ENCODE measurements at regions not wholly inside any gene's neighbourhood (a gene's known extent, or its start where the extent isn't known, plus 50 kb on each side); places are given as distances from the start of the nearest gene placed in this dataset.
A peak's percentile ranks its signal among the peaks of the same experiment; 100 is the strongest.

- H3K4me2 ChIP-seq (ENCODE audit: low read length), result no peak overlapping the region
Measured at GRCh38 chr12:59077153-59077552, 156.8 kb upstream of the LRIG3 start.

GRCh38 chr12:59076622-59077021, 156.3 kb upstream of the LRIG3 start:
- H3K14ac ChIP-seq (ENCODE audit: low read length), result no peak overlapping the region
- DNase-seq, result no peak
- H2BK120ac ChIP-seq (ENCODE audit: insufficient read depth, low read length, poor library complexity), result no peak overlapping the region
- H2AK5ac ChIP-seq (ENCODE audit: low read length), result no peak overlapping the region
- H3K79me1 ChIP-seq (ENCODE audit: low read length), result peaks cover 2% of the 10 kb centered on the region
- H3K4me3 ChIP-seq (ENCODE audit: low read depth, low read length), result no peak overlapping the region
- H2AFZ ChIP-seq (ENCODE audit: insufficient read depth, low read length, poor library complexity), result no peak overlapping the region
- no peaks in the 10 kb centered on the region for H3K9me3 ChIP-seq (ENCODE audit: insufficient read depth, low read depth, low read length)
- H3K27ac ChIP-seq (ENCODE audit: low read depth, low read length), result no peak overlapping the region
- H3K36me3 ChIP-seq (ENCODE audit: control insufficient read depth in 1 of 2, insufficient read depth in 2 of 2, low read length in 2 of 2), result no peaks in the 10 kb centered on the region
- no peaks in the 10 kb centered on the region for H3K27me3 ChIP-seq (ENCODE audit: insufficient read depth, low read length)
- peaks cover 0 to 3% of the 10 kb centered on the region in 2 experiments for H3K4me1 ChIP-seq (ENCODE audit: control insufficient read depth in 1 of 2, insufficient read depth in 2 of 2, low read length in 2 of 2)
- no peak overlapping the region for H4K91ac ChIP-seq (ENCODE audit: low read depth, low read length)
- no peak overlapping the region for H2BK5ac ChIP-seq (ENCODE audit: low read depth, low read length, poor library complexity)
- H3K79me2 ChIP-seq (ENCODE audit: control insufficient read depth, insufficient read depth, low read length, poor library complexity), result no peaks in the 10 kb centered on the region
- no peak overlapping the region for H4K8ac ChIP-seq (ENCODE audit: low read depth, low read length)
- no CpG with 5 or more reads among the region's 1 CpG for WGBS (ENCODE audit: extremely low coverage, insufficient coverage, insufficient read length)
- no peak overlapping the region for H3K9ac ChIP-seq (ENCODE audit: low read length)
- no peak overlapping the region for H3K4ac ChIP-seq (ENCODE audit: low read depth, low read length)
- no peak overlapping the region for H4K12ac ChIP-seq (ENCODE audit: low read depth, low read length)
- no peak overlapping the region for H2BK12ac ChIP-seq (ENCODE audit: low read length)
- H3K4me2 ChIP-seq (ENCODE audit: low read length), result no peak overlapping the region
- no peak overlapping the region for H3K18ac ChIP-seq (ENCODE audit: low read length)
- H3K23ac ChIP-seq (ENCODE audit: low read length), result no peak overlapping the region

More at GRCh38 chr12:59077153-59077552, 156.8 kb upstream of the LRIG3 start:
- H2AK5ac ChIP-seq (ENCODE audit: low read length), result no peak overlapping the region
- no peak overlapping the region for H3K27ac ChIP-seq (ENCODE audit: low read depth, low read length)
- H2BK120ac ChIP-seq (ENCODE audit: insufficient read depth, low read length, poor library complexity), result no peak overlapping the region
- H2BK5ac ChIP-seq (ENCODE audit: low read depth, low read length, poor library complexity), result no peak overlapping the region
- H3K4me3 ChIP-seq (ENCODE audit: low read depth, low read length), result no peak overlapping the region
- H2AFZ ChIP-seq (ENCODE audit: insufficient read depth, low read length, poor library complexity), result no peak overlapping the region
- H2BK12ac ChIP-seq (ENCODE audit: low read length), result no peak overlapping the region
- no peak overlapping the region for H4K8ac ChIP-seq (ENCODE audit: low read depth, low read length)
- no peak overlapping the region for H3K9ac ChIP-seq (ENCODE audit: low read length)
- H3K4me1 ChIP-seq (ENCODE audit: control insufficient read depth in 1 of 2, insufficient read depth in 2 of 2, low read length in 2 of 2), result peaks cover 0 to 3% of the 10 kb centered on the region in 2 experiments
- no peak overlapping the region for H4K12ac ChIP-seq (ENCODE audit: low read depth, low read length)
- no peaks in the 10 kb centered on the region for H3K79me2 ChIP-seq (ENCODE audit: control insufficient read depth, insufficient read depth, low read length, poor library complexity)
- H3K4ac ChIP-seq (ENCODE audit: low read depth, low read length), result no peak overlapping the region
- H3K18ac ChIP-seq (ENCODE audit: low read length), result no peak overlapping the region
- WGBS (ENCODE audit: extremely low coverage, insufficient coverage, insufficient read length), result no CpG with 5 or more reads among the region's 3 CpGs
- no peaks in the 10 kb centered on the region for H3K9me3 ChIP-seq (ENCODE audit: insufficient read depth, low read depth, low read length)
- H3K14ac ChIP-seq (ENCODE audit: low read length), result no peak overlapping the region
- no peaks in the 10 kb centered on the region for H3K27me3 ChIP-seq (ENCODE audit: insufficient read depth, low read length)
- no peak overlapping the region for H4K91ac ChIP-seq (ENCODE audit: low read depth, low read length)
- peaks cover 2% of the 10 kb centered on the region for H3K79me1 ChIP-seq (ENCODE audit: low read length)
- DNase-seq, result no peak
- H3K23ac ChIP-seq (ENCODE audit: low read length), result no peak overlapping the region
- no peaks in the 10 kb centered on the region for H3K36me3 ChIP-seq (ENCODE audit: control insufficient read depth in 1 of 2, insufficient read depth in 2 of 2, low read length in 2 of 2)

GRCh38 chr12:59075968-59076490, 155.7 kb upstream of the LRIG3 start:
- Histone ChIP-seq H2AK5ac (ENCODE audit: low read length) (no peak overlapping the region), H3K79me1 (ENCODE audit: low read length) (peaks cover 2% of the 10 kb centered on the region), H4K12ac (ENCODE audit: low read depth, low read length) (no peak overlapping the region), H3K23ac (ENCODE audit: low read length) (no peak overlapping the region), H3K4me3 (ENCODE audit: low read depth, low read length) (no peak overlapping the region), H4K8ac (ENCODE audit: low read depth, low read length) (no peak overlapping the region), H3K27me3 (ENCODE audit: insufficient read depth, low read length) (no peaks in the 10 kb centered on the region), H3K18ac (ENCODE audit: low read length) (no peak overlapping the region), H4K91ac (ENCODE audit: low read depth, low read length) (peak overlapping the region; percentile 24), H2BK5ac (ENCODE audit: low read depth, low read length, poor library complexity) (no peak overlapping the region), H3K14ac (ENCODE audit: low read length) (no peak overlapping the region), H2BK12ac (ENCODE audit: low read length) (no peak overlapping the region), H3K9ac (ENCODE audit: low read length) (no peak overlapping the region), H3K27ac (ENCODE audit: low read depth, low read length) (no peak overlapping the region), H3K4ac (ENCODE audit: low read depth, low read length) (no peak overlapping the region), H3K4me1 (ENCODE audit: control insufficient read depth in 1 of 2, insufficient read depth in 2 of 2, low read length in 2 of 2) (peaks cover 0 to 3% of the 10 kb centered on the region in 2 experiments), H2AFZ (ENCODE audit: insufficient read depth, low read length, poor library complexity) (no peak overlapping the region), H3K79me2 (ENCODE audit: control insufficient read depth, insufficient read depth, low read length, poor library complexity) (no peaks in the 10 kb centered on the region), H3K9me3 (ENCODE audit: insufficient read depth, low read depth, low read length) (no peaks in the 10 kb centered on the region), H3K4me2 (ENCODE audit: low read length) (no peak overlapping the region), H2BK120ac (ENCODE audit: insufficient read depth, low read length, poor library complexity) (no peak overlapping the region), H3K36me3 (ENCODE audit: control insufficient read depth in 1 of 2, insufficient read depth in 2 of 2, low read length in 2 of 2) (no peaks in the 10 kb centered on the region)
- no CpG with 5 or more reads among the region's 4 CpGs for WGBS (ENCODE audit: extremely low coverage, insufficient coverage, insufficient read length)
- DNase-seq, result no peak

GRCh38 chr12:59075141-59075540, 154.8 kb upstream of the LRIG3 start:
- no CpG with 5 or more reads among the region's 3 CpGs for WGBS (ENCODE audit: extremely low coverage, insufficient coverage, insufficient read length)
- no peak overlapping the region for H2BK120ac ChIP-seq (ENCODE audit: insufficient read depth, low read length, poor library complexity)
- no peak overlapping the region for H4K8ac ChIP-seq (ENCODE audit: low read depth, low read length)
- no peak for DNase-seq
- no peak overlapping the region for H3K4ac ChIP-seq (ENCODE audit: low read depth, low read length)
- peaks cover 0 to 3% of the 10 kb centered on the region in 2 experiments for H3K4me1 ChIP-seq (ENCODE audit: control insufficient read depth in 1 of 2, insufficient read depth in 2 of 2, low read length in 2 of 2)
- H3K27ac ChIP-seq (ENCODE audit: low read depth, low read length), result no peak overlapping the region
- H3K4me2 ChIP-seq (ENCODE audit: low read length), result no peak overlapping the region
- H2BK5ac ChIP-seq (ENCODE audit: low read depth, low read length, poor library complexity), result no peak overlapping the region
- no peak overlapping the region for H4K91ac ChIP-seq (ENCODE audit: low read depth, low read length)
- no peaks in the 10 kb centered on the region for H3K27me3 ChIP-seq (ENCODE audit: insufficient read depth, low read length)
- no peak overlapping the region for H4K12ac ChIP-seq (ENCODE audit: low read depth, low read length)
- no peak overlapping the region for H3K9ac ChIP-seq (ENCODE audit: low read length)
- no peak overlapping the region for H3K23ac ChIP-seq (ENCODE audit: low read length)
- no peak overlapping the region for H3K4me3 ChIP-seq (ENCODE audit: low read depth, low read length)
- H3K79me2 ChIP-seq (ENCODE audit: control insufficient read depth, insufficient read depth, low read length, poor library complexity), result no peaks in the 10 kb centered on the region
- no peak overlapping the region for H3K14ac ChIP-seq (ENCODE audit: low read length)
- no peak overlapping the region for H3K18ac ChIP-seq (ENCODE audit: low read length)
- H2BK12ac ChIP-seq (ENCODE audit: low read length), result no peak overlapping the region
- H3K36me3 ChIP-seq (ENCODE audit: control insufficient read depth in 1 of 2, insufficient read depth in 2 of 2, low read length in 2 of 2), result no peaks in the 10 kb centered on the region
- no peak overlapping the region for H2AFZ ChIP-seq (ENCODE audit: insufficient read depth, low read length, poor library complexity)
- no peak overlapping the region for H2AK5ac ChIP-seq (ENCODE audit: low read length)
- peaks cover 2% of the 10 kb centered on the region for H3K79me1 ChIP-seq (ENCODE audit: low read length)
- no peaks in the 10 kb centered on the region for H3K9me3 ChIP-seq (ENCODE audit: insufficient read depth, low read depth, low read length)

All from trophoblast cell (in vitro differentiated cells and primary cell).